HS-5 (cell line): ENCODE measurements at regions not wholly inside any gene's neighbourhood (a gene's known extent, or its start where the extent isn't known, plus 50 kb on each side); places are given as distances from the start of the nearest gene placed in this dataset.
"Not testable (repeated sequence)": the region's sequence is repeated elsewhere in the genome, so short reads cannot be mapped to it uniquely, and the experiment has no call there.

ENCODE experiments used
- DNase-seq: peaks from one replicate; pipeline ENCODE4 v3.0.0-alpha.2; 2012; ENCODE audit warnings: low read depth

GRCh38 chr6:81340946-81341345 lies 411.5 kb downstream of the TENT5A start:
- DNase-seq: no peak

- peak; percentile 35 for DNase-seq
These were observed 421.0 kb downstream of the TENT5A start for GRCh38 chr6:81331526-81331925.

- no peak for DNase-seq
These were observed 423.8 kb downstream of the TENT5A start for GRCh38 chr6:81328700-81329099.

GRCh38 chr6:81326881-81327561 lies 425.5 kb downstream of the TENT5A start:
- DNase-seq: no peak

GRCh38 chr6:81309811-81310210 lies 442.7 kb downstream of the TENT5A start:
- no peak for DNase-seq

GRCh38 chr6:81308577-81309279 lies 443.8 kb downstream of the TENT5A start:
- DNase-seq: no peak

- no peak for DNase-seq
These were observed 444.7 kb downstream of the TENT5A start for GRCh38 chr6:81307651-81308214.

- peak; percentile 5 for DNase-seq
These were observed 448.0 kb downstream of the TENT5A start for GRCh38 chr6:81304466-81304865.

GRCh38 chr6:81300961-81301360 lies 451.5 kb downstream of the TENT5A start:
- DNase-seq: no peak

- DNase-seq: no peak
These were observed 453.7 kb downstream of the TENT5A start for GRCh38 chr6:81298751-81299150.

- no peak for DNase-seq
These were observed 457.2 kb downstream of the TENT5A start for GRCh38 chr6:81295310-81295709.

GRCh38 chr6:81293896-81294295 lies 458.6 kb downstream of the TENT5A start:
- DNase-seq: no peak

- DNase-seq: no peak
These were observed 463.3 kb downstream of the TENT5A start for GRCh38 chr6:81289229-81289628.

- peak; percentile 47 for DNase-seq
These were observed 487.4 kb downstream of the TENT5A start for GRCh38 chr6:81265106-81265505.

GRCh38 chr6:81263531-81264168 lies 488.8 kb downstream of the TENT5A start:
- no peak for DNase-seq

GRCh38 chr6:81262656-81263055 lies 489.8 kb downstream of the TENT5A start:
- DNase-seq: no peak

- DNase-seq: not testable (repeated sequence)
These were observed 496.3 kb downstream of the TENT5A start for GRCh38 chr6:81256223-81256622.

- DNase-seq: no peak
These were observed 498.7 kb downstream of the TENT5A start for GRCh38 chr6:81253821-81254220.

- no peak for DNase-seq
These were observed 500.2 kb downstream of the TENT5A start for GRCh38 chr6:81252231-81252630.

GRCh38 chr6:81246200-81246599 lies 506.3 kb downstream of the TENT5A start:
- DNase-seq: no peak

- DNase-seq: no peak
These were observed 509.9 kb downstream of the TENT5A start for GRCh38 chr6:81242624-81243023.

- no peak for DNase-seq
These were observed 511.1 kb downstream of the TENT5A start for GRCh38 chr6:81241126-81242041.
